Omental fat pad (tissue), 3 donors: ENCODE measurements at regions not wholly inside any gene's neighbourhood (a gene's known extent, or its start where the extent isn't known, plus 50 kb on each side); places are given as distances from the start of the nearest gene placed in this dataset.
"Not testable (repeated sequence)": the region's sequence is repeated elsewhere in the genome, so short reads cannot be mapped to it uniquely, and the experiment has no call there.

Experiments used
- ATAC-seq: fragments of 150-250 bp; one replicate; pipeline ENCODE4 v1.9.1; 2016; ENCODE audit warnings: mild to moderate bottlenecking, moderate library complexity; ENCODE audit not compliant: low FRiP score
- DNase-seq: peaks from one replicate; pipeline ENCODE4 v3.0.0-alpha.2; 2019; ENCODE audit warnings: low spot score
- TF ChIP-seq, protein P1 (sequence below), 3 donors: fragments of 450-650 bp; IDR thresholded peaks; one replicate each; pipeline ENCODE4 v1.5.1; 2016 to 2017; ENCODE audit warnings: antibody characterized with exemption in 3 of 3, mild to moderate bottlenecking in 3 of 3, moderate library complexity in 2 of 3

DNA sequence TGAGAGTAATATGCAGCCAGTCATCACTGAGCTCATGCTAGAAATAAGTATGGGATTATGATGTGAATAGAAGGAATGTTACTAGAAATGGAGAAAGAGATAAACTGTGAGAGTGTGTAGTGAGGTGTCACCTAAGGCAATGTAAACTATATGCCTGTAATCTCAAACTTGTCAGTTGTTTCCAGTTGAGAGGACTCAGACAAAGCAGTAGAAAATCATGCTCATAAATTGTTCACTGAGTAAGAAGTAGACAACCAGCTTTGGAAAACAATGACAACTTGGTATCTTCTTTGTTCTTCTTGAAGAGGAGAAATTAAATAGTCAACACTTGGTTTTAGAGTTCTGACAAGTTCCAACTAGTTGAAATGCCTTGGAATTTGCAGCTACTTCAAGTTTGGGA lies 148.5 kb upstream of the OR4E1 start:
- ATAC-seq, result no peak
- no peak for DNase-seq
- TF ChIP-seq, protein P1, sequence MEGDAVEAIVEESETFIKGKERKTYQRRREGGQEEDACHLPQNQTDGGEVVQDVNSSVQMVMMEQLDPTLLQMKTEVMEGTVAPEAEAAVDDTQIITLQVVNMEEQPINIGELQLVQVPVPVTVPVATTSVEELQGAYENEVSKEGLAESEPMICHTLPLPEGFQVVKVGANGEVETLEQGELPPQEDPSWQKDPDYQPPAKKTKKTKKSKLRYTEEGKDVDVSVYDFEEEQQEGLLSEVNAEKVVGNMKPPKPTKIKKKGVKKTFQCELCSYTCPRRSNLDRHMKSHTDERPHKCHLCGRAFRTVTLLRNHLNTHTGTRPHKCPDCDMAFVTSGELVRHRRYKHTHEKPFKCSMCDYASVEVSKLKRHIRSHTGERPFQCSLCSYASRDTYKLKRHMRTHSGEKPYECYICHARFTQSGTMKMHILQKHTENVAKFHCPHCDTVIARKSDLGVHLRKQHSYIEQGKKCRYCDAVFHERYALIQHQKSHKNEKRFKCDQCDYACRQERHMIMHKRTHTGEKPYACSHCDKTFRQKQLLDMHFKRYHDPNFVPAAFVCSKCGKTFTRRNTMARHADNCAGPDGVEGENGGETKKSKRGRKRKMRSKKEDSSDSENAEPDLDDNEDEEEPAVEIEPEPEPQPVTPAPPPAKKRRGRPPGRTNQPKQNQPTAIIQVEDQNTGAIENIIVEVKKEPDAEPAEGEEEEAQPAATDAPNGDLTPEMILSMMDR (IDR thresholded peaks at IDR 0.05), result no peak

DNA sequence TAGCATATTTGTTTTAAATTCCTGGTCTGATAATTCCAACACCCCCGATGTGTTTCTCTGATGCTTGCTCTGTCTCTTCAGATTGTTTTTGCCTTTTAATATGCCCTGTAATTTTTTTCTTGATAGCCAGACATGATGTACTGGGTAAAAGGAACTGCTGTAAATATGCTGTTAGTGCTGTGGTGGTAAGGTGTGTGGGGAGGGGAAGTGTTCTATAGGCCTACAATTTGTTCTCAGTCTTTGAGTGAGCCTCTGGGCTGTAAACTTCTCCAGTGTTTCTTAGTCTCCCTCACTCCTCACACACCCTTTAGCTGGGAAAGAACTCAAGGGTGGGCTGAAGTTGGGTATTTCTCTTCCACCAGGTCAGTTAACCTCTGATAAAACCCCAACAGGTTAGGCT lies 147.0 kb upstream of the OR4E1 start:
- TF ChIP-seq, protein P1 (IDR thresholded peaks at IDR 0.05), result no peak
- DNase-seq (no peak), ATAC-seq (no peak)

DNA sequence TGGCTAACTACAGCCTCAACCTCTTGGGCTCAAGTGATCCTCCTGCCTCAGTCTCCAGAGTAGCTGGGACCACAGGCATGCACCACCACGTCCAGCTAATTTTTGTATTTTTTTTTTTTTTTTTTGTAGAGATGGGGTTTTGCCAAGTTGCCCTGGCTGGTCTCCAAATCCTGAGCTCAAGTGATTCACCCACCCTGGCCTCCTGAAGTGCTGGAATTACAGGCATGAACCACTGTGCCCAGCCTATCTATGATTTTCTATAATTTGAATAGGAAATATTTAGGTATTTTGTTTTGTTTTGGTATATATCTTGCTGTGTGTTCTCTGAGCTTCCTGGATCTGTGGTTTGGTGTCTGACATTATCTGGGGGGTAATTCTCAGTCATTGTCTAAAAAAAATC lies 146.3 kb upstream of the OR4E1 start:
- ATAC-seq, DNase-seq: not testable (repeated sequence)

DNA sequence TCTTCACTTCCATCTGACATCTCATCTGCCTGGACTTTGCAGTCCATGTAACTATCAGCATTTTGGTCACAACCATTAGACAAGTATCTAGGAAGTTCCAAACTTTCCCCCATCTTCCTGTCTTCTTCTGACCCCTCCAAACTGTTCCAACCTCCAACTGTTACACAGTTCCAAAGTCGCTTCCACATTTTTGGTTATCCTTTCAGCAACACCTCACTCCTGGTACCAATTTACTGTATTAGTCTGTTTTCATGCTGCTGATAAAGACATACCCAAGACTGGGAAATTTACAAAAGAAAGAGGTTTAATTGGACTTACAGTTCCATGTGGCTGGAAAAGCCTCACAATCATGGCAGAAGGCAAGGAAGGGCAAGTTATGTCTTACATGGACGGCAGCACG lies 143.4 kb upstream of the OR4E1 start:
- not testable (repeated sequence) for ATAC-seq, DNase-seq

DNA sequence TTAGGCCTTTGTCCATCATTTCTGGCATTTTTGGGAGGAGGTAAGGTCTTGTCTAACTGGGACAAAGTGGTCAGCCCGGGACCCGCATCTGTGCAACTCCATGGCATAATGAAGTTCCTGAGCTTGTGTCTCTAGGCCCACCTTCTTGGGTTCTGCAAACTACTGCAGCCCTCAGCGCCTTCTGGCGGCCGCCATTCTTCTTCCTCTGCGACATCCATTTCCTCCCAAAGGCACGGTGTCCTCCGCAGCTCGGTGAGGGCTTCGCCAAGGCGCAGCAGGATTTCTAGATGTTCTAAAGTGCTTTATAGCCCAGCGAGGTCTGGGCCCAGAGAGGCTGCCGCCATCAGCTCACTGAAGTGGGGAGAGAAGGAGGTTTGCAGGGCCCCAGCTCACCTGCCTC lies 134.4 kb upstream of the OR4E1 start:
- DNase-seq, result no peak
- TF ChIP-seq, protein P1 (IDR thresholded peaks at IDR 0.05), result no peak
- ATAC-seq, result no peak

DNA sequence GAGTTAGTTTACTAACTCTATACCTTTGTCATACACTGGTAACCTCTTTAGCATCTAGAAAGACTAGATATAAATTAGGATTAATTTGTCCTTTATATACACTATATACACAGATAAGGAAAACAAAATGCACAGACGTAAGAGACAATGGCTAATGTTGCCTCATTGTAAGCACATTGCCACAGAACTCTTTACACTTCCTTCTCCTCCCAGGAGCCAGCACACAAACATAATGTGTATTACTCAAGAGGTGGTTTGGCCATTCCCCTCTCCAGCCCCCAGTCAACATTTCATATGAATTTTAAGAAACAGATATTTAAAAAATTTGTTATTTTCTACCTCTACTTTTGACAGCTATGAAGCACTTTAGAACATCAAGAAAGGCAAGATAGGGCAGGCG lies 131.4 kb upstream of the OR4E1 start:
- no peak for DNase-seq
- TF ChIP-seq, protein P1 (IDR thresholded peaks at IDR 0.05), result no peak
- no peak for ATAC-seq

DNA sequence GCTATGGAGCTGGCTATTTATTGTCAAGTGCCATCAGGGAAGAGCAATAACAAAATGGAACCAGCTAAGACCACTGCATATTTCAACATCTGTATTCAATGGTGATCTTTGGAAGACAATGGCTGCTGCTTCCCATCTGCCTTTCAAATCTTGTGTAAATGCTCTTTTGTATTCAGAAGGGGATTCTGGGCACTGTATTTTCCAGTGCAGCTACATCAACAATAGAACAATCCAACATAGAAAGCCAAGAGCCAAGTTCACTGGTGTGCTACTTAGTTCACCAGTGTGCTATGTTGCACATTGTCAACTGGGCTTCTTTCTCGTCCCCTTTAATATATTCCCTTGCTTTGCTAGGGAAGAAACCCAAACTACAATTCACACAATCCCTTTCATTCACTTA lies 128.8 kb upstream of the OR4E1 start:
- no peak for DNase-seq
- no peak for ATAC-seq
- TF ChIP-seq, protein P1 (IDR thresholded peaks at IDR 0.05), result no peak

DNA sequence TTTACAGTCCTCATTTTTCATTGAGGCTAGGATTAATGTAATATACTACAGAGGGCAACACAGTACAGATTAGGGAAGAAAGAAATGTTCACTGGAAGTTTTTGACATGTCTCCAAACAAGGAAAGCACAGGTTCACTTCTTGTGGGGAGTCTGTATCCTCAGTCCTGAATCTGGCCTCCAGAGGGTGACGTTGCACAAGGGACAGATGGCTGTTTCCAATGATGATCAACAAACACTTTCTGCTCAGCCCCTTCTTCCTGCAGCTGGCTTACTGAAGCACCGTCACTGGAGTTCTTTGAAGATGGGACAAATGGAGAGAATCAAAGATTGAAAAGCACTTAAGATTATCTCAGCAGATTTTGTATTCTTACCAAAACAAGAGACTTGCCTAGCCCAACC lies 123.3 kb upstream of the OR4E1 start:
- no peak for ATAC-seq
- no peak for DNase-seq
- TF ChIP-seq, protein P1 (IDR thresholded peaks at IDR 0.05), result no peak
